ENCODE measurements at regions not wholly inside any gene's neighbourhood (a gene's known extent, or its start where the extent isn't known, plus 50 kb on each side); places are given as distances from the start of the nearest gene placed in this dataset.
"Not testable (repeated sequence)": the region's sequence is repeated elsewhere in the genome, so short reads cannot be mapped to it uniquely, and the experiment has no call there.

DNA sequence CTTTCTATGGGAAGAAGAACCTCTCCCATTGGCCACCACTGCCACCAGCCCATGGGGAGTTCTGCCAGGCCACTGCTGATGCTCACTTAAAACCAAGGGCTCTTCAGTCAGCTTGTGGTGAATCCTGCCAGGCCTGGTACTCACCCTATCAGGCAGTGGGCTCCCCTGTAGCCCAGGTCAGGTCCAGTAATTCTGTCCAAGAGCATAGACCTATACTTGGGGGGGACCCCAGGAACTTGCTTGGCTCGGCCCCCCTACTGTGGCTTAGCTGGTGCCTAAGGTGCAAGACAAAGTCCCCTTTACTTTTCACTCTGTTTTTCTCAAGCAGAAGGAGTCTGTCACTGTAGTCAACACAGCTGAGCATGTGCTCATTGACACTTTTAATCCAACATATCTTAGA is 1012.2 kb downstream of the PCDH19 start:
- no peak for DNase-seq

DNA sequence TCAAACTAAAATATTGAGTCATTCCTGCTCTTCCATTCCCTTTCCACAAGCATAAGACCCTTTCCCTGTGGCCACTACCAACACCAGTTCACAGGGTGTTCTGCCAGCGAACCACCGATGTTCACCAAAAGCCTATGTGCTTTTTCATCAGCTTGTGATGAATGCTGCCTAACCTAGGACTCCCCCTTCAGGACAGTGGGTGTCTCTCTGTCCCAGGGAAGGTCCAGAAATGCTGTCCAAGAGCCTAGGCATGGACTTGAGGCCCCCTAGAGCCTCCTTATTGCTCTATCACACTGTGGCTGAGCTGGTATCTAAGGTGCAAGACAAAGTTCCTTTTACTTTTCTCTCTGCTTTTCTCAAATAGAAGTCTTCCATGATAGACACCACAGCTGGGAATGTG is 1015.6 kb downstream of the PCDH19 start:
- peak in 1 of 2 experiments; percentile 0 for DNase-seq

DNA sequence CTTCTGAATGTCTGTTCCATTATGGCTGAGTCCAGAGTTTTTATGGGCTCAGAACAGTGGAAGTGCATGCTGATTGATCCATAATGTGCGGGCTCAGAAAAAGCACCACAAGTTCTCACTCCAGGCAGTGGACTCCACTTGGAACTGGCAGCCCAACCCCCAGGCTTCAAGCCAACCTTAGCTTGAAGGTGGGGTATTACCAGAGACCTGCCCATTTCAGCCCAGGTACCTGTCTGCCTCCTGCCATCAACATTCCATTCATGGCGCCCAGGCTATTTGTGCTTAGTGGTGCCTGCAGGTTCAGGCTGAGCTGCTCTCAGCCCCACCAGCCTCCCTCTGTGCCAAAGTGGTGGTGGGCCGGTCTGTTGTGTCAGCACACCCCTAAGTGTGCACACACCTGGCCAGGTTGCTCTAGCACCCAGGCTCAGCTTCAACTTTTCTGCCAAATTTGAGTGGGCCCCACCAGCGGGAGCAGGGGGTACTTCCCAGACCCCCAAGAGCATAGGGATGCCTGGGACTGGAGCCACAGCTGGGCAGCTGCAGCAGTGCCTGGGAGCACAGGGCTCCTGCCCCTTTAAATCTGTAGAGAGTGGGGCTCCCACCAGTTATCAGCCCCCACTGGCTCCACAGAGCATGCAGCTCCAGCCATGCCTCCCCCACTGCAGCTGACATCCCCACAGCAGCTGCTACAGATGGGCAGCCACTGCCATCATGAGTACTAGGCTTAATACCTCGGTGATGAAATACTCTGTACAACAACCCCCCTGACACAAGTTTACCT is 1025.3 kb downstream of the PCDH19 start:
- no peak for DNase-seq

DNA sequence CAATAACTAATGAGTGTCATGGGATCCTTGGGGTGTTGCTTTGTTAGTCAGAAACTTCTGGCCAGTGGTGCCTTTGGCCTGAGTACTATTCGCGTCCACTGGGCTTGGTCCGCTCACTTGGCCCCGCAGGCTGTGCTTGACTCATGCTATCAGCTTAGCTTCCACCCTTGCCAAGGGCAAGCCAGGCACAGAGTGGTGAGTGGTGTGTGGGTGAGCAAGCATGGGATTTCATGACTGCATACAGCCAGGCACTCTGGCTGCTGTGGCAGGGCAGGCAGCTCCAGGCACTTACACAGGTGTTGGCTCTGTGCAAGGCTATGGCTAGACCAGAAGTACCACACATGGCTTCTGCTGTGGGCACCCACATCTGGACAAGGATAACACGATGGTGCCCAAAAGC is 1026.3 kb downstream of the PCDH19 start:
- no peak for DNase-seq

DNA sequence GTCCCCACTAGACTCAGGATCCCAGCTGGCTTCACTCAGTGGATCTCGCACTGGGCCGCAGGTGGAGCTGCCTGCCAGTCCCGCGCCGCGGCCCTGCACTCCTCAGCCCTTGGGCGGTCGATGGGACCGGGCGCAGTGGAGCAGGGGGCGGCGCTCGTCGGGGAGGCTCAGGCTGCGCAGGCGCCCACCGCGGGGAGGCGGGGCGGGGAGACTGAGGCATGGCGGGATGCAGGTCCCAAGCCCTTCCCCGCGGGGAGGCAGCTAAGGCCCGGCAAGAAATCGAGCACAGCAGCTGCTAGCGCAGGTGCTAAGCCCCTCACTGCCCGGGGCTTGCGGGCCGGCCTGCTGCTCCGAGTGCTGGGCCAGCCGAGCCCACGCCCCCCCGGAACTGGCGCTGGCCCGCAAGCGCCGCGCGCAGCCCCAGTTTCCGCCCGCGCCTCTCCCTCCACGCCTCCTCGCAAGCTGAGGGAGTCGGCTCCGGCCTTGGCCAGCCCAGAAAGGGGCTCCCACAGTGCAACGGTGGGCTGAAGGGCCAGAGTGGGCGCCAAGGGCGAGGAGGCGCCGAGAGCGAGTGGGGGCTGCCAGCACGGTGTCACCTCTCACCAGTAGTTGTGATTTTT is 1038.0 kb downstream of the PCDH19 start:
- no peak for DNase-seq

DNA sequence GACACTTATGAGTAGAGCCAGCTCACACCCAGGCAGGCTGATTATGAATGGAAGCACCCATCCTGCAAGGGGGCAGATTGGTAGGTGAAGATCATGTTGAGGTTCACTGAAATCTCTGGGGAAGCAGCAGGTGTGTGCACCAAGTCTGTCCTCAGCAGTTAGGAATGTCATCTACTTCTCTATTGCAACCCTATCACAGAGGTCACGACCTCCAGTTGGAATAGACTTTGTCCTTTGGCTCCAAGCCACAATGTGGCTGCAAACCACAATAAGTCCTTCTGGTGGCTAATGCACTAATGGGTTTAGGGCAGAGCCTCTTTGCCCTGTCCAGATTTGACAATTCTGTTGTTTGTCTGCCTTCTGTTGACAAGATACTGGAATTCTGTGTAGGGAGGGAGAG is 1056.7 kb downstream of the PCDH19 start:
- DNase-seq = no peak

DNA sequence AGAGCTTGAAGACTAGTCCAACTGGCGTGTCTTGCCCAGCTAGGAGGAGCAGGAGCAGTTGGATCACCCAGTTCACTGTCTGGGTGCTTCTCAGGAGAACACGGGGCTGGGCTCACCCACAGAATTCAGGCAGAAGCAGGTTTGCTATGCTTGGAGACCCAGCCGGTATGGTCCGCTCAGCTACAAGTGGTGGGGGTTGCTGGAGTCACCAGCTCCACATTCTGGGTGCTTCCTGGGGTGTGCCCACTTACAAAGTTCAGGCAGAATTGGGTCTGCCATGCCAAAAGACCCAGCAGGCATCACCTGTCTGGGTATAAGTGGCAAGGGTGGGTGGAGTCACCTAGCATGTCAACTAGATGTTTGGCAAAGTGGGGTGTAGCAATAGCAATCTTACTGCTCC is 1061.8 kb downstream of the PCDH19 start:
- DNase-seq = no peak

DNA sequence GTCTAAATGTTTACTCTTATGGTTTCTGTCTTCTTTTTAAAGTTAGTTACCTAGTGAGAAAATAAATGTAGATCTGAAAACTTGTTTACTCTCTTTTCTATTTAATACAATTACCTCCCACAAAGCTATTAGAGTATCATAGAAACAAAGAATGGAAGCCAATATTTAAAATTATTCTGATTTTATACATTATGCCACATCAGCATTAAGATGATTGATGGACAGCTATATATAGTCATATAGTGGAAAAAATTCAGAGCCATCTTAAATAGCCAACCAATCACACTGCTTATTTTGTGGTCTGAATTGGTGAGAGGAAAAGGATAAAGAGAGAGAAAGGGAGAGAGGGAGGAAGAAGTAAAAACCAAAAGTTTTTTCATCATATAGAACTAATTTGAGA is 1101.8 kb downstream of the PCDH19 start:
- DNase-seq = no peak

DNA sequence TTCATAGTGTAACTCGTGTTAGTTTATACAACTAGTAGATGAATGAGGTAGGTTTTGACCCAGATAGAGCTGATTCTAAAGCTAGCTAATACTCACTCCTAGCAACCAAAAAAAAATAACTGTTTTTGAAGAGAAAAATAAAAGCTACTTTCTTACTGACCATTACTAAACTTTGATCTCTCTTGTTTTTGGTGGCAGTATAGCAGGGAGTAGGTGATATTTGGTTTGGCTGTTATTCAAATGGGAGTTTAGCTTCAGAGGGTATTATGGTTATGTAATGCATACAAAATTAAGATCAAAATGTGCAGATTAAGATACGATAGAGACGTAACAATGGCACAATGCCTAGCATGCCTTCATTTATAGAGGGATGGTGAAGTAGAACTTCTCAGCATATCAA is 1104.5 kb downstream of the PCDH19 start:
- DNase-seq = no peak

DNA sequence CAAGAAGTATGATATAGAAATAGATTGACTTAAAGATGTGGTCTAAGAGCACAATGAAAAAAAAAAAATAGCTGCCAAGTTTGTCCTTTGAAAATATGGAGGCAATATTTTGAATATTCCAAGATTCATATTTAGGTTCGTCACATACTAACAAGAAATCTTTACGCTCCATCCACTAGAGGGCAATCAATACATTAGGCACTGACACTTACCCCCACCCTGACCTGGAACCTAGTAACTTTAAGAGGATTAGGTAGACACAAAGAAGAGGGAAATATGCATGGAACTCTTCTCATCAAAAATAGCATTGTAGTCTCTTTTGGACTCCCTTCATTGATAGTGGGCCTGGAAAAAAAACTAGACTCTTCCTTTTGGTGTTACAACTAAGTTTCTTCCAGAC is 1108.1 kb downstream of the PCDH19 start:
- DNase-seq = peak in 1 of 2 experiments; percentile 2

DNA sequence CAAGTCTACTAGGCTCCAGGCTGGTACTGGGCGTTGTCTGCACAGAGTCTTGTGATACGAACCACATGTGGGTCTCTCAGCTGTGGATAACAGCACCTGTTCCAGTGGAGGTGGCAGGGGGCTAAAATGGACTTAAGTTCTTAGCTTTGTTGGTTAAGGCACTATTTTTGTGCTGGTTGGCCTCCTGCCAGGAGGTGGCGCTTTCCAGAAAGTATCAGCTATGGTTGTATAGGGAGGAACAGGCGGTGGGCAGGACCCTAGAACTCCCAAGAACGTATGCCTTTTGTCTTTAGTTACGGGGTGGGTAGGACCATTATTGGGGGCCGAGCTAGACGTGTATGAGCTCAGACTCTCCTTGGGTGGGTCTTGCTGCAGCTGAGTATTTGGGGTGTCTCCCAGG is 1138.4 kb downstream of the PCDH19 start:
- DNase-seq = no peak

DNA sequence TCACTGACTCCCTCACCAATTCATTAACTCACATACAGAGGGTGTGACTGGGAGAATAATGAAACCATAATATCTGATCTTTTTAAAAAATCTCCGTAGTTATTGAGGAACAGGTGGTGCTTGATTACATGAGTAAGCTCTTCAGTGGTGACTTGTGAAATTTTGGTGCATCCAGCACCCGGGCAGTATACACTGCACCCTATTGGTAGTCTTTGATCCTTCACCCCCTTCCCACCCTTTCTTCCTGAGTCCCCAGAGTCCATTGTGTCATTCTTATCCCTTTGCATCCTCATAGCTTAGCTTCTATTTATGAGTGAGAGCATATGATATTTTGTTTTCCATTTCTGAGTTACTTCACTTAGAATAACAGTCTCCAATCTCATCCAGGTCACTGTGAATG is 1143.8 kb downstream of the PCDH19 start:
- no peak for DNase-seq

DNA sequence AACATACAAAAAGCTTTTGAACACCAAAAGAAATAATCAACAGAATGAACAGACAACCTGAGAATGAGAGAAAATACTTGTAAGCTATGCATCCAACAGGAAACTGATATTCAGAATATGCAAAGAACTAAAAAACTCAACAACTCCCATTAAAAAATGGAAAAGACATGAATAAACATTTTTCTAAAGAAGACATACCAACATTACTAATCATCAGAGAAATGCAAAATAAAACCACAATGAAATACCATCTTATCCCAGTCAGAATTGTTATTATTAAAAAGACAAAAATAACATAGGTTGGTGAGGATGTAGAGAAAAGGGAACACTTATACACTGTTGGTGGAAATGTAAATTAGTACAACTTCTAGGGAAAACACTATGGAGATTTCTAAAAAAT is 1161.9 kb downstream of the PCDH19 start:
- DNase-seq = no peak

DNA sequence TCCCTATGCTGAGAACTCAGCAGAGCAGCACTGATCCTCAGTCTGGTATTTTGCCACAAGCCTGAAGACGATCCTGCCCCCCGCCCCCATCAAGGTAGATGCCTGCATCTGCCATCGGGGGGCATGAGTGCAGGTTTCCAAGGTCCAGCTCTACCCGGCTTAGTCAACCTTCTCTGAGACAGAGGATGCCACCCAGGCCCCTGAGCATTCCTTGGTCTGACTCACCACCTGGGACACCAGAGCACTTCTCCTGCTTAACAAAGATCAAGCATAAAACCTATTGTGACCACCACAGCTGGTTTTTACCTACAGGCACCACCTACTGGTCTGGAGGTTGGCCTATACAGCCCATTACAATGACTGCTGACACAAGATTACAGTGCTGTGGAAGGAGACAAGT is 1168.1 kb downstream of the PCDH19 start:
- no peak for DNase-seq

DNA sequence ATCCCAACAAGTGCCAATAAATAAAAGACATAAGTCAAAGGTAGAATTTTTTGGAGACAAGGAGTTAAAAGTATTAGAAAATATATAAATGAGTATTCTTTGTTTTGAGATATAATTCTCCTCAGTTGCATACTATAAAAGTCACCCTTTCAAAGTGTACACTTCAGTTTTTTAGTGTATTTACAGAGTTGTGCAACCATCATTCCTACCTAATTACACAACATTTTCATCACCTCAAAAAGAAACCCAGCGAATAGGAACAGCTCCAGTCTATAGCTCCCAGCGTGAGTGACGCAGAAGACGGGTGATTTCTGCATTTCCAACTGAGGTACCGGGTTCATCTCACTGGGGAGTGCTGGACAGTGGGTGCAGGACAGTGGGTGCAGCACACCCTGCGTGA is 1175.7 kb downstream of the PCDH19 start:
- DNase-seq = not testable (repeated sequence)

DNA sequence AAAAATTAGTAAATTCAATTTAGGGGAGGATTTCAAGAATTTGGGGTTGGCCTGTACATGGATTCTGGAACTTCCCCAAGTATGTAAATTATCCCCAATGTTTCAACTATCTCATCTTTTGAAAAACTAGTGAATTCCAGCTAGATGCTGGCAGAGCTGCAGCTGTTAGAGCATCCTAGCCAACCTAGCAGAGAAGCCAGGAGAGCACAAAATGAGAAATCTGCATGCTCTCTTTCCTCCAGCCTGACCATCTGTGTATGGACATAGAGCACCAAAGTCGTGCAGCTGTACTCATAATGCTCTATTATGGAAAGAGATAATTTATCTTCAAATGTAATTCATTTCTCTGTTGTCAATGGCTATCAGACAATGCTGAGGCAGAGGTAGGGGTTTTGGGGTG is 1217.7 kb downstream of the PCDH19 start:
- no peak for DNase-seq

DNA sequence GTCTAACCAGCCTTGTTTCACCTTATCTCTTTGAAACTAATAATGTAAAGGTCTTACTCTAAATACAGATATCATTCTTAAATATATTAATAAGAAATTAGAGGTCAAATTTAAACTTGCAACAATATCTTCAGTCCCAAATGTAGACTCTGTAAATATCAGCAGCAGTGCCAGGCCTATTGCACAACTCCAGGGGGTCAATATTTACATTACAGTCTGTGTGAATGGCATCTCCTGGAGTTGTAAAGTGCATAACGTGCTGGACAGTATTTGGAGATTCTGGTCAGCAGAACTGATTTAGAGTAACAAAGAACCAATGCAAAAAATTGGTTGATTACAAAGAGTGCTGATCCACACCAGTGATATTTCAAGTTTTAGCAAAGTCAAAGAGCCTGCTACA is 1225.9 kb downstream of the PCDH19 start:
- no peak for DNase-seq

DNA sequence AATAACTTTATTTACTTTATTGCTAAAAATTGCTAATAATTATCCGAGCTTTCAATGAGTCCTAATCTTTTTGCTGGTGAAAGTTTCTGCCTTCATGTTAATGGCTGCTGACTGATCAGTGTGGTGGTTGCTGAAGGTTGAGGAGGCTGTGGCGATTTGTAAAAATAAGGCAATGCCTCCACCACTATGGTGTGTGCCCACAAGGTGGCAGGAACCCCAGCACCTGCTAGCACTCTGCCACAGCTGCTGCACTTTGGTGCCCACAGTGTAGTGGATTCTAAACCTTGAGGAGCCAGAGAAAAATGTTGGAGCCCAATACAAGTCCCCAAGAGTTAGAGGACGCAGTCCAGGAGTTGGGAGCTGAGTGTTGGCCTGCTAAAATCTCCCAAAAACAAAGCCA is 1237.1 kb downstream of the PCDH19 start:
- no peak for DNase-seq

DNA sequence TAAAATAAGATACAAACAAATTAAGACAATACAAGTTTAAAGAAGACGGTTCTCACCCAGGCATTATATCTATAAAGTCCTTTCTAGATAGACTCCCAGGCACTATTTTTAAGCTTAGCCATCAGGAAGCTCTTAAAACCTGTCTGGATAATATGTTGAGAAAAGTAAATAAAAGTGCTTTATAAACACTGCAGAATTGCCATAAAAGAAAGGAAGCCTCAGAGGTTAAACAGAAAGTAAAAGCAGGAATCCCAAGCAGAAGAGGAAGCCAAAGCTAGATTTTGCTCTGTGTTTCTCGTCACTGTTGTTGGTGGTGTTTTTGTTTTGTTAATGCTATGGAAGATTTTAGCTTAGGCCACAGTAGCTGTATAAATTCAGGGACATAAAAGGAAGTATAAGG is 1267.3 kb downstream of the PCDH19 start:
- no peak for DNase-seq

DNA sequence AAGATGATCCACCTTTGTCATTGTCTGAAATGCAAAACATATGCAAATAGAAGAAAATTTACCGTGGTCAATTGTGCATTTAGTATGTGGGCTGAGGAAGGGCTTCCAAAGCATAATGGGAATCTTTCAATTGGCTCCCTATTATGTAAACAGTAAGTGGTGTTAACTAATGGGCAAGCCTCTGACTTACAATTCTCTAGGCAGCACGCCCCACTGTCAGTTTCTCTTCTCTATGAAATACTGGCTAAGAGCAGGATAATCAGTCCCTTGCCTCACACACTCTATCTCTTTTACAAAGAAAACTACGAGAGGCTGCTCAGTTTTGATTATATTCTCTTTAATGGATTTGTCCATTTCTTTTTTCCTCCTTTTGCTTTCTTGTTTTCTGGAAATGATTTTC is 1272.6 kb downstream of the PCDH19 start:
- DNase-seq = no peak

DNA sequence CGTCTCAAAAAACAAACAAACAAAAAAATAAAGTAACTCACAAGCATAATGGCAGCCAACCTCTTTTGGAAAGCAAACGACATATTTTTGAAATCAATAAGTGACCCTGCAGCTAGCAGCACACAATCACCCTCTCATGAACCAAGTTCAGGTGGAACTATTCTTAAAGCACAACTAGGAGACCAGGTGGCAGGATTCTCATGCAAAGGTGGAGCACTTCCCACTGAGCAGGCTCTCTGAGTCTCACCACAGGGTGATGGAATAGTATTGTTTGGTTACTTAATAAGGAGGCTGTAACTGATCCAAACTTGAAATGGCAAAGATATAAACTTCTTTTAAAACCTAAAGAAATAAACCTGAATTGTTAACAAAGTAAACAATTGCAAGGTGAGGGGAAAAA is 1293.1 kb downstream of the PCDH19 start:
- no peak for DNase-seq

DNA sequence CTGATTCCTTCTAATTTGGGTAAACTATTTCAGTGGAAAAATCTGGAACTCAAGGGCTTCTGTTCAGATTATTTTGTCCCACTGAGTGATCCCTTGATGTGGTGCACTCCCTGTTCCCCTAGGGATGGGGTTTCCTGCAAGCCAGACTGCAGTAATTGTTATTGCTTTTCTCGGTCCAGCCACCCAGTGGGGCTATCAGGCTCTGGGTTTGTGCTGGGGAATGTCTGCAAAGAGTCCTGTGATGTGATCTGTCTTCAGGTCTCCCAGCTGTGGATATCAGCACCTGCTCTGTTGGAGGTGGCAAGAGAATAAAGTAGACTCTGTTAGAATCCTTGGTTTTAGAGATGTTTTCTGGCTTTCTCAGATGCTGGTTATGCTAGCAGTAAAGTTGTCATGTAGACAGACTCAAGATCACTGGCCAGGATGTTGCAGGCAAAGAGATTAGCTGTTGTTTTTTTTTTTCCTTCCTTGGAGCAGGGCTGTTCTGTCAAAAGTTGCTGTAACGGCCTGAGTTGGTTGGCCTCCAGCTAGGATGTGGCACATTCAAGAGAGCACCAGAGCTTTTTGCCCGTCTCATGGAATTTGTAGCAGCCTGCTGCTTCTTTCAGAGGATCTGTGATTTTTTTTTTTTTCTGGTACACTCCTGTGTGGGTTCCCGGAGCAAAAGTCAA is 1314.0 kb downstream of the PCDH19 start:
- DNase-seq = no peak

DNA sequence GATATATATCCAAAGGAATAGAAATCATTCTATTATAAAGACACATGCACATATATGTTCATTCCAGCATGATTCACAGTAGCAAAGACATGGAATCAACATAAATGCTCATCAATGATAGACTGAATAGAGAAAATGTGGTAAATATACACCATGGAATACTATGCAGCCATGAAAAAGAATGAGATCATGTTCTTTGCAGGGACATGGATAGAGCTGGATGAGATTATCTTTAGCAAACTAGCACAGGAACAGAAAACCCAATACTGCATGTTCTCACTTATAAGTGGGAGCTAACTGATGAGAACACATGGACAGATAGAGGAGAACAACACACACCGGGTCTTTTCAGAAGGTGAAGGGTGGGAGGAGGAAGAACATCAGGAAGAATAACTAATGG is 1318.6 kb downstream of the PCDH19 start:
- no peak for DNase-seq

DNA sequence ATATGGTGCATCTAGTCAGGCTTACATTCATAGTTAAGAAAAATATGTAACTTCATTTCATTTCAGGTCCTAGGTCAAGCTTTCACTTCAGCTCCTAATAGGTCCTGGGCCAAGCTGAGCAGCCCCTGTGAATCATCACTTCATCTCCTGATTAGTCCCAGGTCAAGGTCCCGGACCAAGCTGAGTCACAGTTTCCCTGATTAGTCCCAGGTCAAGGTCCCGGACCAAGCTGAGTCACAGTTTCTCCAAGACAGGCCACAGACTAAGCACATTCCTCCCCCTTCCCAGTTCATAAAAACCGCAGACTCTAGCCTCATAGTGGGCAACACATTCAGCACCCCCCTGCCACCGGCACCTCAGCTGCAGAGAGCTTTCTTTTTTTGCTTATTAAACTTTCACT is 1331.8 kb downstream of the PCDH19 start:
- no peak for DNase-seq
